HG02588 (cell line): ENCODE measurements at regions not wholly inside any gene's neighbourhood (a gene's known extent, or its start where the extent isn't known, plus 50 kb on each side); places are given as distances from the start of the nearest gene placed in this dataset.
"Not testable (repeated sequence)": the region's sequence is repeated elsewhere in the genome, so short reads cannot be mapped to it uniquely, and the experiment has no call there.

Source experiments
- ATAC-seq: cut with Tn5 transposase; IDR thresholded peaks from one replicate; pipeline ENCODE4 v1.9.1; 2021; ENCODE audit warnings: mild to moderate bottlenecking, moderate library complexity; ENCODE audit not compliant: unreplicated experiment

- no peak for ATAC-seq
Observed at GRCh38 chr2:192983173-192983572, 788.4 kb upstream of the TMEFF2 start.

GRCh38 chr2:192978395-192978794 lies 783.7 kb upstream of the TMEFF2 start:
- ATAC-seq = no peak

DNA sequence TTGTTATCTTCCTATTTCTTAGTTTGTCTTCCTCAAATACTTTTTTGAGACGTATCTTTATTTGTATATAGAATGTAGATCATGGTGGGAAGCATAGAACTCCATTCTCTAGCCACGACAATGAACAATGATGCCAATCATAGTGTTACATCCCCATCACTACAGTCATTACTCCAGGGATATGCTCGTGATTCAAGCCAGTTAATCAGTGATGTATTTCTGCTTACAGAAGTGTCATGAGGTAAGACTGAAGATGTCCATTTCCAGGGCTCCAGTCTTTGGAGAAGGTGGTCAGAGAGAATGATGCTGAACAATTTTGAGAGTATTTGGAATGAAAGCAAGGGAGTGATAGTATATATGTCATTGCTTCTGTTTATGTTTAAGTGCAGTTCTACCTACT lies 777.2 kb upstream of the TMEFF2 start:
- no peak for ATAC-seq

GRCh38 chr2:192969055-192969454 lies 774.3 kb upstream of the TMEFF2 start:
- no peak for ATAC-seq

DNA sequence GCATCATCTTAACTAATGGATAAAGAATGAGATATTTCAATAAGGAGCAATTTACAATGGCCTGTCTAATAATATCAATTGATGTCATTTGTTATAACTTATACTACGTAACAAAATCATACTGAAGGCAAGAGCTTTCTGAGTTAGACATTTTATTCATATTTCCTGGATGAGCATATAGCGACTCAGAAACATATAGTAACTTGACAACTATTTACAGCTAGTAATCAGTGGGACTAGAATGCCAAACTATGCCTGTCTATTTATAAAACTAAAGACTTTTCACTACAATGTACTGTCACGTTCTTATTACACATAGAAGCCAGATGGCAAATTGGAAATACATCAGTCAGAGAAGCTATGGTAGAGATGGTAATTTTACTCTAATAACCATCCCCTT lies 766.2 kb upstream of the TMEFF2 start:
- ATAC-seq = no peak

DNA sequence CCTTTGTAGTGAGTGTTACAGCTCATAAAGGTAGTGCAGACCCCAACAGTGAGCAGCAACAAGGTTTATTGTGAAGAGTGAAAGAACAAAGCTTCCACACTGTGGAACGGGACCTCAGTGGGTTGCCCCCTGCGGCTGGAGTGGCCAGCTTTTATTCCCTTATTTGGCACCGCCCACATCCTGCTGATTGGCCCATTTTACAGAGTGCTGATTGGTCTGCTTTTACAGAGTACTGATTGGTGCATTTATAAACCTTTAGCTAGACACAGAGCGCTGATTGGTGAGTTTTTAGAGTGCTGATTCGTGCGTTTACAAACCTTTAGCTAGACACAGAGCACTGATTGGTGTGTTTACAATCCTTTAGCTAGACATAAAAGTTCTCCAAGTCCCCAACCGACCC lies 763.9 kb upstream of the TMEFF2 start:
- not testable (repeated sequence) for ATAC-seq

DNA sequence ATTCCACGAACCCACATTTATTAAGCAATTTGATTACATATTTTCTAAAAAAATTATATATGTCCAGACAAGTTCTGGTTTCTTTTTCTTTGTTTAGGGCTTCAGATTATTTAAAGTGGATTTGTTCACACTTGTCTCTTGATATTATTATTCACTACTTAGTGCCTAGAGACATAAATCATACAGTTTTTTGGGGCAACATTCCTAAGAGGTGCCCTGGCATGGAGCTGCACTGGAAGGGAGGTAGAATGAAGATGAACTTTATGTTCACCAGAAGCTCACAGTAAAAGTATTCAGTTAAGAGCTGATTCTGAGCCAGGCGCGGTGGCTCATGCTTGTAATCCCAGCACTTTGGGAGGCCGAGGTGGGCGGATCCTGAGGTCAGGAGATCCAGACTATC lies 762.7 kb upstream of the TMEFF2 start:
- no peak for ATAC-seq

GRCh38 chr2:192953116-192953515 lies 758.4 kb upstream of the TMEFF2 start:
- no peak for ATAC-seq

- no peak for ATAC-seq
Observed at GRCh38 chr2:192952245-192952644, 757.5 kb upstream of the TMEFF2 start.

DNA sequence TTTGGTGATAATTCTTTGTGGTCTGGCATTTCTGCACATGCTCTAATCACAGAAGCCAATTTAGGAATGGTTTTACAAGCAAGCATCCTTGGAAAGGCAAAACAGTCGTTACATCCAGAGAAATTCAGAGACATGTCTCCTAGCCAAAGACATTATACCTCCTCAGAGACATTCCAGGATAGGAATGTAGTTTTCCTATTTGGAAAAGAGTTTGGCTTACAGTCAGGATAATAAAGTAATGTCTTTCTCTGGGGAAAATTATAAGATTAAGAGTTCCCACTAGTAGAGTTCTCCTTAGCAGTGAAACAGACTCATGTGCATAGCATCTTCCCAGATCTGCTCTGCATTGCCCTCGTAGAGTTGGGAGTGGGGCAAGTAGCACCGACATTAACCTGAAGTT lies 753.6 kb upstream of the TMEFF2 start:
- ATAC-seq = no peak

DNA sequence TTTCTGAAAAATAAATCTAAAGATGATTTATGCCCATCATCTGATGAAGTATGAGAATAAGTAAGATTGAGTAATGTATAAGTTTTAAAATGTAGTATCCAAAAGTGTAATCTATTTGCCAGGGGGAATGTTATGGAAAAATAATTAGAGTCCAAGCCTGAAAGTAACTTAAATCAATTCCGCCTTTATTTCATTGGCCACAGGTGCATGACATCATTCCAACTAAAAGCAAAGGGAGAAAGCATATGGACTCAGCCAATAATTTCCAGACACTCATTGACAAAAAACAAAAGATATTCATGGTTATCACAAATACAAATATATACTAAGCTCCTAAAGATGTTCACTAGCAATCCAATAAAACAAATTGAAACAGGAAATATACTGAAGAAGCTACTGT lies 752.6 kb upstream of the TMEFF2 start:
- no peak for ATAC-seq

DNA sequence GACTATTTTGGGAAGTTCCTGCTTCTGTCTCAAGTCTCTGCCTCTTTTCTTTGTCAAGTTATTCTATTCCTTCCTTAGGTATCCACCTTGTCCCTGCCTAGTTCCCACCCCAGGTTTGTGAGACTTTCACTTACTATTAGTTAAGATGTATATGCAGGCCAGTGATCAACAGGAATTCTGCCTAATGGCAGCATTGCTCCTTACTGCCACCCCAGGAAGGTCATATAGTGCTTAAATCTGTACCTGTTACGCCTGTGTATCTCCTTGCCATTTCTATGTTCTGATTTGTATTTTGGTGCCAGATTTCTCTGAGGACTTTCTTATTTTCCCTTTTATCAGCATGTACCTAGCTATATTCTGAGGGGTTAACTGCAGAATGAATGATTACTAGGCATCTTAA lies 746.0 kb upstream of the TMEFF2 start:
- ATAC-seq = no peak

- ATAC-seq = no peak
Observed at GRCh38 chr2:192932376-192932775, 737.6 kb upstream of the TMEFF2 start.

DNA sequence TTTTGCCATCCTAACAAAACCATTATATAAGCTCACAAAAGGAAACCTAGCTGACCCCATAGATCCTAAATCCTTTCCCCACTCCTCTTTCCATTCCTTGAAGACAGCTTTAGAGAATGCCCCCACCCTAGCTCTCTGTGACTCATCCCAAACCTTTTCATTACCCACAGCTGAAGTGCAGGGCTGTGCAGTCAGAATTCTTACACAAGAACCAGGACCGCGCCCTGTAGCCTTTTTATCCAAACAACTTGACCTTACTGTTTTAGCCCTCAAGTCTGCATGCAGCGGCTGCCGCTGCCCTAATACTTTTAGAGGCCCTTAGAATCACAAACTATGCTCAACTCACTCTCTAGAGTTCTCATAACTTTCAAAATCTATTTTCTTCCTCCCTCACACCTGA lies 726.9 kb upstream of the TMEFF2 start:
- ATAC-seq = not testable (repeated sequence)

DNA sequence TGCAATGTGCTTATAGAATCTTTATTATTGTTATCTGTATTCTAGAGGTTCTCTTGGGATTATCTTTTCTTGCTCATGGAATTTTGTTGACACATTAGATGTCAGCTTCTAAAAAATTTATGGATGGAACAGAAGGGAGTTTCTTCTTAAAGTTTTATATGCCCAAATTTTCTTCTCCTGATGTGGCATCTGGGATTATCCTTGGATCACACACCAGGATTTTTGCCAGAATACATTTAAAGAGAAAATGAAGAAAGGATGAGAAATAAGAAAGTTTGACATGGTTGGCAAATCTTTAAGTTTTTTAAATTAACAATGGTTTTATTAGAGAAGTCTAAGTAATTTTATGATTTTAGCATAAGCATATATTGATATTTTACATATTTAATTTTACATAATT lies 706.7 kb upstream of the TMEFF2 start:
- ATAC-seq = no peak

- no peak for ATAC-seq
Observed at GRCh38 chr2:192899466-192899865, 704.7 kb upstream of the TMEFF2 start.

DNA sequence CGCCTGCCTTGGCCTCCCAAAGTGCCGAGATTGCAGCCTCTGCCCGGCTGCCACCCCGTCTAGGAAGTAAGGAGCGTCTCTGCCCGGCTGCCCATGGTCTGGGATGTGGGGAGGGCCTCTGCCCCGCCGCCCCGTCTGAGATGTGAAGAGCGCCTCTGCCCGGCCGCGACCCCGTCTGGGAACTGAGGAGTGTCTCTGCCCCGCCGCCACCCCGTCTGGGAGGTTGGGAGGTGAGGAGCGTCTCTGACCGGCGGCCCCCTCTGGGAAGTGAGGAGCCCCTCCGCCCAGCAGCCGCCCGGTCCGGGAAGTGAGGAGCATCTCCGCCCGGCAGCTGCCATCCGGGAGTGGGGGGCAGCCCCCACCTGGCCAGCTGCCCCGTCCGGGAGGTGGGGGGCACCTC lies 699.2 kb upstream of the TMEFF2 start:
- ATAC-seq = not testable (repeated sequence)

DNA sequence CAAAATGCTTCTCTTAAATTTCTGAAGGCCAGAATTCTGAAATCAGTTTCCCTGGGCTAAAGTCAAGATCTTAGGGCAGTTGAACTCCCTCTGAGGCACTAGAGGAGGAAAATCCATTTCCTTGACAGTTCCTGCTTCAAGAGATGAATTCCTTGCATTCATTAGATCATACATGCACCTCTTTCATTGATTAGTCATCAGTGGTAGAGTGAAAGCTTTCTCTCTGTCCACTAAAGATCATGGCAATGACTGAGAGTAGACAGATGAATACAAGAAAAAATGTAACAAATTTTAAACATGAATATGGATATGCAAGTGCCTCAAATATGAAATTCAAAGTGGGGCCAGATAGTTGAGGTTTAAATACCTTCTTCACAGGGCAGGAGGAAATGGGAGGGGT lies 693.4 kb upstream of the TMEFF2 start:
- no peak for ATAC-seq

DNA sequence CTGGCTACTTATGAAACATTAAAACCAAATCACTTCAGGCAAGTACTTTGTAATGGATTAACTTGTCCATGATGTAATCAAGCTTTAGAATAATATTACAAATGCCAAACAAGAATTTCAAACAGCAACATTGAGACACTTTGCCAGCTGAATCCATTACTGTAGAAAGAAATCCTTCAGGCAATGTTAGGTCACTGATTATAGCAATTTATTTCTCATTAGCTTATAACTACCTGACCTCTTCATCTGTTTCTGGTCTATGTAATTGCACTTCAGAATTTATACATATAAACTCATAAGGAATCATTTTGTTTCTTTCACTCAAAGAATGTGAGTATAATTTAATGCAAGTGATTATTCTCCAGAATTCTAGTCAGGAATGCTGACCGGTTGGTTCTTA lies 692.6 kb upstream of the TMEFF2 start:
- ATAC-seq = no peak

- no peak for ATAC-seq
Observed at GRCh38 chr2:192886636-192887035, 691.9 kb upstream of the TMEFF2 start.

GRCh38 chr2:192885569-192886160 lies 690.9 kb upstream of the TMEFF2 start:
- no peak for ATAC-seq

GRCh38 chr2:192877159-192877558 lies 682.4 kb upstream of the TMEFF2 start:
- no peak for ATAC-seq

DNA sequence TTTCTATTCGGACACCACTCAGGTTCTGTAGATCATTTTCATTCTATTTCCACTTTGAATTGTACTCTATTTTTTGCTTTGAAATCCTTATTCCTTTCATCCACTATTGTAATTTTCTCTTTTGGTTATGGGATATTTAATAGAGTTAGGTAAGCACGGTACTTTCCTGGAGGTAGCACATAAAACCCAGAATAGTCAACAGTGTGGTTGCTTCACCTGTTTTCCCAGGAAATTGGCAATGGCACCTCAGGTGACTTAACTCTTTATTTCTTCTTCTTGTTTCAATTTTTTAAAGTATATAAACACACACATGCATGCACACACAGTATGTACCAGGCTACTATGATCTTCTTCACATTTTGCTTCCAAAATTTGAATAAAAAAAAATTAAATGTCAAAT lies 682.0 kb upstream of the TMEFF2 start:
- no peak for ATAC-seq

DNA sequence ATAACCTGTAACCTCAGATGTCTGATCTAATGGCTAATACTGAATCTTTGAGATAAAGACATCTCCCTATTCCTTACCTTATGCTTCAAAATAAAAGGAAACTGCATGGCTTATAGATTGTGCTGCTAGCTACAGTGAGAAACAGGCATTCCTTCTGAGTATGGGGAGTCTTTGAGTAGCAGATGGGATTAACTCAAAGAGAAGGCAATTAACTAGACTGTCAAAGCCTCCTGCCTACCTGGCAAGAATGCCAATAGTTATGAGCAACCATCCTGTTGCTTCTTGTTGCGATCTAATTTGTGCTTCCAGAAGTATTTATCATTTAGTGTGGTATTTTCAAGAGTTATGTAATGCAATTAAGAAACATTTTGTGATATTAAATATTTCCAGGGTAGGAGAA lies 660.0 kb upstream of the TMEFF2 start:
- no peak for ATAC-seq
